HepG2 (cell line): ENCODE measurements at regions not wholly inside any gene's neighbourhood (a gene's known extent, or its start where the extent isn't known, plus 50 kb on each side); places are given as distances from the start of the nearest gene placed in this dataset.

ENCODE experiments used
- ATAC-seq: fragments of 200-7000 bp; cut with Tn5 transposase; 3 replicates; pipeline ENCODE4 v1.9.1; 2020; ENCODE audit warnings: mild to moderate bottlenecking, moderate library complexity
- BruUV-seq: library from RNA; stranded (reverse); fragments of 400-500 nt; replicated peaks from 2 replicates; lab custom pipeline; 2021; lab: Mats Ljungman, UMichigan
- CTCF ChIA-PET: fragments of 300-600 bp; formaldehyde crosslinking; extraction: SDS; loops from one replicate; lab custom pipeline; 2021; ENCODE audit warnings: low total read pairs, inconsistent platforms, low intra/inter-chr PET ratio; lab: Yijun Ruan, JAX
- POLR2A ChIA-PET: fragments of 350-600 bp; sonication (Branson Sonifier 250); formaldehyde crosslinking; loops from one replicate; lab custom pipeline; 2020; ENCODE audit warnings: antibody characterized with exemption, inconsistent platforms; lab: Yijun Ruan, JAX
- DNase-seq: peaks from one replicate; pipeline ENCODE4 v3.0.0-alpha.2; 2015; ENCODE audit warnings: low spot score
- FAIRE-seq: peaks from 3 replicates; lab custom pipeline; 2011; peaks lifted over from hg19 to GRCh38; lab: Jason Lieb, UNC
- H2AFZ ChIP-seq: one replicate; pipeline ENCODE4 v1.6.1; 2011; ENCODE audit warnings: low read length, inconsistent platforms
- H3K27ac ChIP-seq: fragments of 300-600 bp; 3 replicates; pipeline ENCODE4 v1.8.0; 2011; ENCODE audit warnings: mixed run types, mild to moderate bottlenecking, mixed read lengths, low read length, inconsistent platforms; ENCODE audit not compliant: insufficient read depth; ENCODE audit errors: extremely low read length
- H3K27me3 ChIP-seq, 2 experiments: fragments of 200-600 bp in 1 of 2; 2 replicates in 1 of 2; 3 replicates in 1 of 2; pipeline versions ENCODE4 v1.6.0 to v1.8.0; 2011; ENCODE audit warnings: low read length in 2 of 2, mild to moderate bottlenecking in 2 of 2, moderate library complexity in 2 of 2, inconsistent platforms in 1 of 2; ENCODE audit not compliant: insufficient read depth in 2 of 2, control insufficient read depth in 1 of 2
- H3K36me3 ChIP-seq, 2 experiments: fragments of 200-600 bp in 1 of 2; replicated peaks in 1 of 2; 2 replicates in 1 of 2; 3 replicates in 1 of 2; pipeline versions ENCODE4 v1.5.1 to v1.8.0; 2011; ENCODE audit warnings: low read length in 2 of 2, inconsistent platforms in 1 of 2; ENCODE audit not compliant: insufficient read depth in 2 of 2, control insufficient read depth in 1 of 2
- H3K4me1 ChIP-seq: 2 replicates; pipeline ENCODE4 v1.5.1; 2012; ENCODE audit warnings: low read length, inconsistent platforms; ENCODE audit not compliant: insufficient read depth
- H3K4me2 ChIP-seq: 2 replicates; pipeline ENCODE4 v1.6.0; 2011; ENCODE audit warnings: low read depth, low read length, inconsistent platforms
- H3K4me3 ChIP-seq, 3 experiments: fragments of 200-600 bp in 1 of 3; sonication (generic), shearing (Covaris generic) in 1 of 3; replicated peaks in 1 of 3; 2 replicates each; pipeline ENCODE4 v1.5.1; 2011 to 2016; ENCODE audit warnings: low read length in 3 of 3, inconsistent platforms in 2 of 3, low read depth in 2 of 3, mild to moderate bottlenecking in 2 of 3, control low read depth in 1 of 3, mixed read lengths in 1 of 3; ENCODE audit not compliant: insufficient read depth in 1 of 3
- H3K79me2 ChIP-seq: one replicate; pipeline ENCODE4 v1.6.1; 2011; ENCODE audit warnings: low read length, inconsistent platforms; ENCODE audit not compliant: insufficient read depth
- H3K9ac ChIP-seq: 2 replicates; pipeline ENCODE4 v1.6.0; 2011; ENCODE audit warnings: mild to moderate bottlenecking, low read depth, low read length, inconsistent platforms; ENCODE audit not compliant: insufficient read depth
- H3K9me3 ChIP-seq: 2 replicates; pipeline ENCODE4 v1.5.1; 2012; ENCODE audit warnings: mild to moderate bottlenecking, low read length
- H4K20me1 ChIP-seq: 2 replicates; pipeline ENCODE4 v1.6.0; 2011; ENCODE audit warnings: inconsistent platforms, mild to moderate bottlenecking, low read length, moderate library complexity; ENCODE audit not compliant: insufficient read depth
- CBX2 ChIP-seq, 2 experiments: fragments of 200-600 bp in 1 of 2; sonication (generic); formaldehyde crosslinking in 1 of 2; IDR thresholded peaks; 2 replicates each; pipeline versions ENCODE4 v1.7.0 to v1.8.1; 2018 to 2022; ENCODE audit warnings: low read depth in 2 of 2, low read length in 1 of 2, mild to moderate bottlenecking in 1 of 2, missing genetic modification reagents in 1 of 2
- FLYWCH1 ChIP-seq: sonication (generic); formaldehyde crosslinking; IDR thresholded peaks from 2 replicates; pipeline ENCODE4 v1.8.1; 2023; ENCODE audit warnings: mild to moderate bottlenecking, missing genetic modification reagents
- FOXP1 ChIP-seq, 2 experiments: fragments of 450-650 bp in 1 of 2; IDR thresholded peaks; 2 replicates each; pipeline ENCODE4 v1.6.1; 2017 to 2018; ENCODE audit warnings: antibody characterized with exemption in 1 of 2
- HNF4G ChIP-seq, 2 experiments: sonication (generic) in 1 of 2; formaldehyde crosslinking in 1 of 2; IDR thresholded peaks; 2 replicates each; pipeline versions ENCODE4 v1.4.0 to v1.6.1; 2011 to 2020; ENCODE audit warnings: borderline replicate concordance in 2 of 2, low read depth in 2 of 2, mild to moderate bottlenecking in 2 of 2, low read length in 1 of 2, missing genetic modification reagents in 1 of 2, moderate library complexity in 1 of 2
- MAF1 ChIP-seq: sonication (generic); formaldehyde crosslinking; IDR thresholded peaks from 2 replicates; pipeline ENCODE4 v1.5.0; 2020; ENCODE audit warnings: missing genetic modification reagents, borderline replicate concordance
- MBD4 ChIP-seq: IDR thresholded peaks from 2 replicates; pipeline ENCODE4 v1.6.1; 2012; ENCODE audit warnings: low read length, inconsistent platforms, borderline replicate concordance
- NFYB ChIP-seq: sonication (generic); formaldehyde crosslinking; IDR thresholded peaks from 2 replicates; pipeline ENCODE4 v1.4.0; 2020; ENCODE audit warnings: missing genetic modification reagents
- RFX1 ChIP-seq: fragments of 450-650 bp; IDR thresholded peaks from 2 replicates; pipeline ENCODE4 v1.6.1; 2017
- SP140L ChIP-seq: sonication (generic); formaldehyde crosslinking; IDR thresholded peaks from 2 replicates; pipeline ENCODE4 v1.4.0; 2020; ENCODE audit warnings: missing genetic modification reagents, borderline replicate concordance
- ZMYM2 ChIP-seq: sonication (generic); formaldehyde crosslinking; IDR thresholded peaks from 2 replicates; pipeline ENCODE4 v1.8.0; 2022; ENCODE audit warnings: mild to moderate bottlenecking, missing genetic modification reagents
- WGBS: methylation state at CpG from one replicate; pipeline ENCODE4 v1.1.6; 2017; ENCODE audit warnings: low lambda C conversion rate; 5-methylcytosine and 5-hydroxymethylcytosine counted together
- in situ Hi-C: cut with HindIII; loops from 2 replicates; pipeline ENCODE4 v1.10.0; 2017; ENCODE audit warnings: low pct_unique_long_range_greater_than_20kb; ENCODE audit not compliant: extremely low pct_ligation_motif_present
- intact Hi-C: fragments of 100-400 bp; cut with micrococcal nuclease; formaldehyde crosslinking; loops from one replicate; pipeline ENCODE4 v1.10.0; 2022; ENCODE audit not compliant: unreplicated experiment
- TF ChIP-seq, protein P1 (sequence below): conservative IDR thresholded peaks from 2 replicates; pipeline ENCODE4 v1.6.1; 2018; ENCODE audit warnings: missing genetic modification reagents
- TF ChIP-seq, protein P2 (sequence below): sonication (generic); formaldehyde crosslinking; IDR thresholded peaks from 2 replicates; pipeline ENCODE4 v1.4.0; 2020; ENCODE audit warnings: missing genetic modification reagents

DNA sequence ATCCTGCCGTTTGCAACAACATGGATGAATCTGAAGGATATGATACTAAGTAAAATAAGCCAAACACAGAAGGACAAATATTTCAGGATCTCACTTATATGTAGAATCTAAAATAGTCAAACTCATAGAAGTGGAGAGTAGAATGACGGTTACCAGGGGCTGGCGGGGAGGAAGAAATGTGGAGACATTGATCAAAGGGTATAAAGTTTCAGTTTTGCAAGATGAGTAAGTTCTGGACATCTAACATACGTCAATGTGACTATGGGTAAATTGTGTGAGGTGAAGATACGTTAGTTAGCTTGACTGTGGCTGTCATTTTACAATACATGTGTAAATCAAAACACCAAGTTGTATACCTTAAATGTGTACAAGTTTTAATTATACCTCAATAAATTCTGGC, 200.3 kb downstream of the SNX18 start:
- Histone ChIP-seq H2AFZ (no peak overlapping the region), H4K20me1 (no peaks in the 10 kb centered on the region), H3K36me3 (no peaks in the 10 kb centered on the region), H3K9ac (no peak overlapping the region), H3K9me3 (no peaks in the 10 kb centered on the region), H3K4me2 (no peak overlapping the region), H3K27me3 (no peaks in the 10 kb centered on the region), H3K4me1 (no peaks in the 10 kb centered on the region), H3K27ac (no peak overlapping the region), H3K4me3 (no peak overlapping the region), H3K79me2 (no peaks in the 10 kb centered on the region)
- ChIA-PET CTCF (no interaction called here), POLR2A (no interaction called here)
- no TSS peak for BruUV-seq
- intact Hi-C loops (no loop called here), in situ Hi-C loops (no loop called here)
- TF ChIP-seq, protein P1, sequence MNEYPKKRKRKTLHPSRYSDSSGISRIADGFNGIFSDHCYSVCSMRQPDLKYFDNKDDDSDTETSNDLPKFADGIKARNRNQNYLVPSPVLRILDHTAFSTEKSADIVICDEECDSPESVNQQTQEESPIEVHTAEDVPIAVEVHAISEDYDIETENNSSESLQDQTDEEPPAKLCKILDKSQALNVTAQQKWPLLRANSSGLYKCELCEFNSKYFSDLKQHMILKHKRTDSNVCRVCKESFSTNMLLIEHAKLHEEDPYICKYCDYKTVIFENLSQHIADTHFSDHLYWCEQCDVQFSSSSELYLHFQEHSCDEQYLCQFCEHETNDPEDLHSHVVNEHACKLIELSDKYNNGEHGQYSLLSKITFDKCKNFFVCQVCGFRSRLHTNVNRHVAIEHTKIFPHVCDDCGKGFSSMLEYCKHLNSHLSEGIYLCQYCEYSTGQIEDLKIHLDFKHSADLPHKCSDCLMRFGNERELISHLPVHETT: no peak
- TF ChIP-seq RFX1: no peak
- TF ChIP-seq NFYB: no peak
- no peak for TF ChIP-seq SP140L (CRISPR knock-in tag)
- TF ChIP-seq, protein P2, sequence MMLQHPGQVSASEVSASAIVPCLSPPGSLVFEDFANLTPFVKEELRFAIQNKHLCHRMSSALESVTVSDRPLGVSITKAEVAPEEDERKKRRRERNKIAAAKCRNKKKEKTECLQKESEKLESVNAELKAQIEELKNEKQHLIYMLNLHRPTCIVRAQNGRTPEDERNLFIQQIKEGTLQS (CRISPR knock-in tag): no peak
- no peak for TF ChIP-seq MAF1 (CRISPR knock-in tag)
- TF ChIP-seq ZMYM2 (CRISPR knock-in tag): no peak
- TF ChIP-seq CBX2 (IDR thresholded peaks at IDR 0.05; ENCODE audit: low read depth, low read length): no peak
- no peak for TF ChIP-seq CBX2 (CRISPR knock-in tag; IDR thresholded peaks at IDR 0.05; ENCODE audit: low read depth)
- no peak for TF ChIP-seq FLYWCH1 (CRISPR knock-in tag)
- no peak for TF ChIP-seq MBD4
- TF ChIP-seq FOXP1 (IDR thresholded peaks at IDR 0.05): no peak
- no peak for TF ChIP-seq FOXP1 (CRISPR knock-in tag; IDR thresholded peaks at IDR 0.05)
- no peak for TF ChIP-seq HNF4G (IDR thresholded peaks at IDR 0.05; ENCODE audit: borderline replicate concordance, low read depth, low read length)
- no peak for TF ChIP-seq HNF4G (CRISPR knock-in tag; IDR thresholded peaks at IDR 0.05; ENCODE audit: borderline replicate concordance, low read depth)
- DNase-seq (no peak), ATAC-seq (no peak), FAIRE-seq (no peak)
- WGBS: 16% methylated on average over 5 of the region's 5 CpGs
